GM13976 (cell line): ENCODE measurements at regions not wholly inside any gene's neighbourhood (a gene's known extent, or its start where the extent isn't known, plus 50 kb on each side); places are given as distances from the start of the nearest gene placed in this dataset.

Experiments
- DNase-seq: peaks from one replicate; pipeline ENCODE4 v3.0.0; 2012; ENCODE audit warnings: low spot score
- in situ Hi-C: fragments of 300-500 bp; cut with MboI; formaldehyde crosslinking; loops from one replicate; pipeline ENCODE4 v1.12.0; 2022; ENCODE audit warnings: low sequenced_read_pairs, mixed read lengths, inconsistent platforms; ENCODE audit not compliant: unreplicated experiment
- TF ChIP-seq, protein P1 (sequence below): IDR thresholded peaks from 2 replicates; pipeline ENCODE4 v1.5.1; 2012; ENCODE audit warnings: borderline replicate concordance, mild to moderate bottlenecking; ENCODE audit not compliant: insufficient read depth; ENCODE audit errors: extremely low read depth, missing control alignments, control extremely low read depth

DNA sequence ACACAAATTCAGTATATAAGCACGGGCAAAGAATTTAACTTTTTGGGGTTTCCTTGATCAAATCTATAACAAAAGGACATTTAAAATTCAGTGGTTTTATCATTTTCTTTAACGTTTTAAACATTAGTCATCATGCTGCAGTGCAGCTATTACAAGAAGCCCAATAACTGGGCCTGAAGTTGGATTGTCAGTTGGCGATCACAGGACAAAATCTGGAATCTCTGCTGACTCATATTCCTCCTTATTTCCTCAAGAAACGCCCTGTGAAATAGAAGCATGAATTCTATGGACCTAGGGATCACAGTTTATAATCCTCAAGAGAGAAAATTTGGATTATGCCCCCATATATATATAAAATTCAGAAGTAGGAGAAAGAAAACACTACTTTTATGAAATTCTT is 971.6 kb upstream of the MIR17HG start:
- in situ Hi-C loops, result no loop called here

DNA sequence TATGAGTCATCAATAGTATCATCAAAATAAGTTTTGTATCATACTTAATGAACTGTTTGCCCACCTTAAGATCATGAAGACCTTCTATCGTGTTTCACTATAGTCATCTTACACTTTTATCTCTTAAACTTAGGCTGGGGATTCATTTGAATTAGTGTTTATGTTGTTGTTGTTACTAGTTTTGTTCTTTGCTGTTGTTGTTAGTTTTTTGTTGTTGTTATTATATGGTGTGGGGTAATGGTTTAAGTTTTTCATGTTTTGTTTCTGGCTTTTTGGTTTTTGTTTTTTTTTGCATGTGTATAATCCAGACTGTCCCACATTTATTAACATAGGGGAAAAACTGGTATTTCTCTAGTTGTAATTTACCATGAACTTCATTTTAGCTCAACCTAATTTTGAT is 965.1 kb upstream of the MIR17HG start:
- DNase-seq, result no peak
- in situ Hi-C loops, result no loop called here
- TF ChIP-seq, protein P1, sequence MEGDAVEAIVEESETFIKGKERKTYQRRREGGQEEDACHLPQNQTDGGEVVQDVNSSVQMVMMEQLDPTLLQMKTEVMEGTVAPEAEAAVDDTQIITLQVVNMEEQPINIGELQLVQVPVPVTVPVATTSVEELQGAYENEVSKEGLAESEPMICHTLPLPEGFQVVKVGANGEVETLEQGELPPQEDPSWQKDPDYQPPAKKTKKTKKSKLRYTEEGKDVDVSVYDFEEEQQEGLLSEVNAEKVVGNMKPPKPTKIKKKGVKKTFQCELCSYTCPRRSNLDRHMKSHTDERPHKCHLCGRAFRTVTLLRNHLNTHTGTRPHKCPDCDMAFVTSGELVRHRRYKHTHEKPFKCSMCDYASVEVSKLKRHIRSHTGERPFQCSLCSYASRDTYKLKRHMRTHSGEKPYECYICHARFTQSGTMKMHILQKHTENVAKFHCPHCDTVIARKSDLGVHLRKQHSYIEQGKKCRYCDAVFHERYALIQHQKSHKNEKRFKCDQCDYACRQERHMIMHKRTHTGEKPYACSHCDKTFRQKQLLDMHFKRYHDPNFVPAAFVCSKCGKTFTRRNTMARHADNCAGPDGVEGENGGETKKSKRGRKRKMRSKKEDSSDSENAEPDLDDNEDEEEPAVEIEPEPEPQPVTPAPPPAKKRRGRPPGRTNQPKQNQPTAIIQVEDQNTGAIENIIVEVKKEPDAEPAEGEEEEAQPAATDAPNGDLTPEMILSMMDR, result no peak

More for the DNA sequence above, 971.6 kb upstream of the MIR17HG start:
- DNase-seq, result no peak
- TF ChIP-seq, protein P1, result no peak

DNA sequence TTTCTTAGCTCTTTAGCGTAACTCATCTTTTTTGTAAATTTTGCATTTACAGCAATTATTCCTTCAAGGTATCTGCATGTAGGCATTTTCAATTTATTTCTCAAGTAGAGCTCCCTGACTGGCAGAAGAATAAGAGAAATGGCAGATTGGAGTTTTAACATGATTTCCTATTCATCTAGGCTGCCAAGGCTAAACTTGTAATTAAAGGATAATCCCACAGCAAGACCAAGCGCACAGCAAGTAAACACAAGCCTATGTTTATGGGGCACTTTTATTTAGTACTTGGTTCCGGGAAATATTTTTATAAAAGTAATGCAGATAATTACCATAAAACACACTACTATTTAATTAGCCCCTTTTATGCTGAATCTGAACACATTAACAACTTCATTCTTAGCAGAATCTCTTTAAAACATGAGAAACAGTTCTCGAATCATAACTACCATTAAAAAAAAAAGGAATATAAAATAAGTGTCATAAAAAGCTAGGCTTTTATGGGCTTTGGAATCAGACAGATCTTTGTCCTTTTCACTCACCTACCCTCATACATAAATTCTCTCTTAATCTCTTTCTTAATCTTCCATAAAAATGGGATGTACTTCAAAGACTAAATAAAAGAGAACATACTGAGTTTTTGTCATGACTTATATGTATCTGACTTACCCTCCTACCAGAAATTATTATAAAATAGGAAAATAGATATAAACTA is 961.6 kb upstream of the MIR17HG start:
- in situ Hi-C loops, result no loop called here
- TF ChIP-seq, protein P1, result no peak
- no peak for DNase-seq

DNA sequence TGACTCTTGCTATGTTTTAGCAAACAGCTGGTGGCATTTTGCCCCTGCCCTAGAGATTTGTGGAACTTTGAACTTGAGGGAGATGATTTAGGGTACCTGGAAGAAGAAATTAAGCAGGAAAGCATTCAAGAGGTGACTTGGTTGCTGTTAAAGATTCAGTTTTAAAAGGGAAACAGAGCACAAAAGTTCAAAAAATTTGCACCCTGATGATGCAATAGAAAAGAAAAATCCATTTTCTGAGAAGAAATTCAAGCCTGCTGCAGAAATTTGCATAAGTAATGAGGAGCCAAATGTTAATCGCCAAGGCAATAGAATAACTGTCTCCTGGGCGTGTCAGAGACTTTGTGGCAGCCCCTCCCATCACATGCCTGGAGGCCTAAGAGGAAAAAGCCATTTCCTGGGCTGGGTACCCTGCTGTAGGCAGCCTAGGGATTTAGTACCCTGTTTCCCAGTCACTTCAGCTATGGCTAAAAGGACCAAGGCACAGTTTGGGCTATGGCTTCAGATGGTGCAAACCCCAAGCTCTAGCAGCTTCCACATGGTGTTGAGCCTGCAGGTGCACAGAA is 958.5 kb upstream of the MIR17HG start:
- TF ChIP-seq, protein P1, result no peak
- in situ Hi-C loops, result no loop called here
- no peak for DNase-seq

DNA sequence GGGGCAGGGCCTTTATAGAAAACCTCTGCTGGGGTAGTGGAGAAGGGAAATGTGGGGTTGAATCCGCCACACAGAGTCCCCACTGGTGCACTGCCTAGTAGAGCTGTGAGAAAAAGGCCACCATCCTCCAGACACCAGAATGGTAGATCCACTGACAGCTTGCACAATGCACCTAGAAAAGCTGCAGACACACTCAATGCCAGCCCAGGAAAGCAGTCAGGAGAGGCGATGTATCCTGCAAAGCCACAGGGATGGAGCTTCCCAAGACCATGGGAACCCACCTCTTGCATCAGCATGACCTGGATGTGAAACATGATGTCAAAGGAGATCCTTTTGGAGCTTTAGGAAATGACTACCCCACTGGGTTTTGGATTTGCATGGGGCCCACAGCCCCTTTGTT is 958.0 kb upstream of the MIR17HG start:
- in situ Hi-C loops, result no loop called here
- TF ChIP-seq, protein P1, result no peak
- DNase-seq, result no peak

DNA sequence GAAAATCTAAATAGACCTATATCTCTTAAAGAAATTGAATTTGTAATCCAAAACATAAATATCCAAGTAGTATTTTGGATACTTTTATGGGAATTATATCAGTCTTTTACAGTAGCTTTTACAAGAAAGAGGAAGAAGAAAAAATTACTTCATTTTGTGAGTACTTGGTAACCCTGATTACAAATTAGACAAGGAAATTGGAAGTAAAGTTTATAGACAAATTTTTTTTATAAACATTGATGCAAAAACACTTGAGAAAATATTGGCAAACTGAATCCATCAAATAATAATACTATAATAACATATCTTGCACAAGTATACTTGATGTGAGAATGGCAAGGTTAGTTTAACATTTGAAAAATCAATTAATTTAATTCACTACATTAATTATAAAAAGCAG is 954.1 kb upstream of the MIR17HG start:
- no peak for DNase-seq
- TF ChIP-seq, protein P1, result no peak
- in situ Hi-C loops, result no loop called here

DNA sequence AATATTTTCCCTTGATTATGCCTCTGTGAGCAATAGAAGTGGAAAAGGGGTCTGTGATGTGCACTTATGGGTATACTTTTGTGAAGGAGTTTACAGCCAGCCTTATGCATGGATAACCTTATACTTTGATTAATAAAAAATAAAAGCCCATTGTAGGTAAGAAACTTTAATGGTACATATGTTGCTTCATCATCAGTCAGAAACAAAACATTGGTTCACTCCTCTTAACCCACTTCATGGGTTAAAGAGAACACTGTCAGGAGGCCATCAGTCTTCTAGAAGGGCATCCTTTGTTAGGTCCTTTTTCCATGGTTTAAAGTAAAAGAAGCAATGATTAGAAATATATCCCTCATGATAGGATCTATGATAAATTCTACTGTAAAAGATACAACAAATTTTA is 952.1 kb upstream of the MIR17HG start:
- in situ Hi-C loops, result no loop called here
- no peak for DNase-seq
- TF ChIP-seq, protein P1, result no peak
